H9 (cell line): ENCODE measurements at regions not wholly inside any gene's neighbourhood (a gene's known extent, or its start where the extent isn't known, plus 50 kb on each side); places are given as distances from the start of the nearest gene placed in this dataset.

Source experiments
- DNase-seq: peaks from one replicate; pipeline ENCODE4 v3.0.0-alpha.2; 2017
- H2AFZ ChIP-seq: one replicate; pipeline ENCODE4 v1.6.1; 2013; ENCODE audit warnings: mild to moderate bottlenecking, low read length, control low read depth, moderate library complexity
- H2AK5ac ChIP-seq: 2 replicates; pipeline ENCODE4 v1.6.1; 2013; ENCODE audit warnings: low read length, control low read depth, mixed read lengths; ENCODE audit not compliant: insufficient read length
- H2BK120ac ChIP-seq: one replicate; pipeline ENCODE4 v1.6.1; 2013; ENCODE audit warnings: low read depth, mild to moderate bottlenecking, low read length, control low read depth, inconsistent platforms; ENCODE audit not compliant: poor library complexity, severe bottlenecking
- H2BK12ac ChIP-seq: 2 replicates; pipeline ENCODE4 v1.6.1; 2013; ENCODE audit warnings: low read length, control low read depth, mixed read lengths, low read depth; ENCODE audit not compliant: insufficient read length
- H2BK15ac ChIP-seq: 2 replicates; pipeline ENCODE4 v1.6.1; 2013; ENCODE audit warnings: low read depth, low read length, control low read depth
- H2BK20ac ChIP-seq: one replicate; pipeline ENCODE4 v1.6.1; 2013; ENCODE audit warnings: low read depth, mild to moderate bottlenecking, low read length, control low read depth, inconsistent platforms; ENCODE audit not compliant: poor library complexity, severe bottlenecking
- H2BK5ac ChIP-seq: 2 replicates; pipeline ENCODE4 v1.6.1; 2013; ENCODE audit warnings: low read length, control low read depth, mixed read lengths; ENCODE audit not compliant: insufficient read length
- H3K14ac ChIP-seq: 2 replicates; pipeline ENCODE4 v1.6.1; 2013; ENCODE audit warnings: low read length, control low read depth; ENCODE audit not compliant: insufficient read depth
- H3K18ac ChIP-seq: 2 replicates; pipeline ENCODE4 v1.6.1; 2013; ENCODE audit warnings: low read depth, mild to moderate bottlenecking, mixed read lengths, low read length, control low read depth; ENCODE audit not compliant: insufficient read length
- H3K23ac ChIP-seq: 2 replicates; pipeline ENCODE4 v1.6.1; 2013; ENCODE audit warnings: low read length, control low read depth, mixed read lengths, low read depth; ENCODE audit not compliant: insufficient read length
- H3K23me2 ChIP-seq: 2 replicates; pipeline ENCODE4 v1.6.1; 2013; ENCODE audit warnings: low read depth, mild to moderate bottlenecking, mixed read lengths, low read length, control low read depth; ENCODE audit not compliant: insufficient read length, poor library complexity, severe bottlenecking
- H3K27ac ChIP-seq: 2 replicates; pipeline ENCODE4 v1.5.1; 2013; ENCODE audit warnings: low read length, control low read depth, mixed read lengths, low read depth; ENCODE audit not compliant: insufficient read length
- H3K27me3 ChIP-seq: 2 replicates; pipeline ENCODE4 v1.6.1; 2013; ENCODE audit warnings: low read length, control low read depth, inconsistent platforms; ENCODE audit not compliant: insufficient read depth
- H3K4ac ChIP-seq: 2 replicates; pipeline ENCODE4 v1.6.1; 2013; ENCODE audit warnings: low read depth, mild to moderate bottlenecking, control low read depth, inconsistent platforms, low read length, moderate library complexity
- H3K4me1 ChIP-seq: 2 replicates; pipeline ENCODE4 v1.6.1; 2013; ENCODE audit warnings: low read length, control low read depth, inconsistent platforms; ENCODE audit not compliant: insufficient read depth
- H3K4me2 ChIP-seq: 2 replicates; pipeline ENCODE4 v1.6.1; 2013; ENCODE audit warnings: low read length, control low read depth, mixed read lengths; ENCODE audit not compliant: insufficient read length, insufficient read depth
- H3K56ac ChIP-seq: 2 replicates; pipeline ENCODE4 v1.6.1; 2013; ENCODE audit warnings: low read depth, mild to moderate bottlenecking, mixed read lengths, low read length, control low read depth; ENCODE audit not compliant: insufficient read length
- H3K79me1 ChIP-seq: 2 replicates; pipeline ENCODE4 v1.6.1; 2013; ENCODE audit warnings: low read depth, mild to moderate bottlenecking, moderate library complexity, low read length, control low read depth, inconsistent platforms; ENCODE audit not compliant: insufficient read depth, poor library complexity, severe bottlenecking
- H3K79me2 ChIP-seq: 2 replicates; pipeline ENCODE4 v1.6.1; 2013; ENCODE audit warnings: low read length, control low read depth, inconsistent platforms; ENCODE audit not compliant: insufficient read depth
- H3K9ac ChIP-seq: 2 replicates; pipeline ENCODE4 v1.6.1; 2013; ENCODE audit warnings: low read length, control low read depth, mixed read lengths; ENCODE audit not compliant: insufficient read length; ENCODE audit errors: extremely low read depth
- H3K9me3 ChIP-seq: one replicate; pipeline ENCODE4 v1.6.1; 2013; ENCODE audit warnings: low read depth, low read length, inconsistent platforms; ENCODE audit not compliant: control insufficient read depth
- H3T11ph ChIP-seq: one replicate; pipeline ENCODE4 v1.6.1; 2013; ENCODE audit warnings: mild to moderate bottlenecking, low read length, control low read depth, inconsistent platforms
- H4K20me1 ChIP-seq: one replicate; pipeline ENCODE4 v1.6.1; 2013; ENCODE audit not compliant: control insufficient read depth, insufficient read length, insufficient read depth
- H4K5ac ChIP-seq: 2 replicates; pipeline ENCODE4 v1.6.1; 2013; ENCODE audit warnings: low read depth, mild to moderate bottlenecking, mixed read lengths, low read length, control low read depth; ENCODE audit not compliant: insufficient read length
- H4K8ac ChIP-seq: replicated peaks from 2 replicates; pipeline ENCODE4 v1.6.1; 2013; ENCODE audit warnings: low read length, control low read depth, mixed read lengths, low read depth; ENCODE audit not compliant: insufficient read length
- H4K91ac ChIP-seq: 2 replicates; pipeline ENCODE4 v1.6.1; 2013; ENCODE audit warnings: low read depth, mild to moderate bottlenecking, moderate library complexity, mixed read lengths, low read length, control low read depth; ENCODE audit not compliant: insufficient read length
- H3K27ac Mint-ChIP-seq, 3 experiments: 2 replicates in 2 of 3; 3 replicates in 1 of 3; pipeline ENCODE4 v1.8.0; 2020 to 2021; ENCODE audit warnings: mixed read lengths in 3 of 3, mild to moderate bottlenecking in 1 of 3, moderate library complexity in 1 of 3
- H3K27me3 Mint-ChIP-seq: 2 replicates; pipeline ENCODE4 v1.8.0; 2021; ENCODE audit warnings: low read depth, mild to moderate bottlenecking, moderate library complexity, mixed read lengths
- H3K36me3 Mint-ChIP-seq, 3 experiments: 2 replicates in 2 of 3; 3 replicates in 1 of 3; pipeline ENCODE4 v1.8.0; 2020 to 2021; ENCODE audit warnings: low read depth in 3 of 3, mixed read lengths in 3 of 3; ENCODE audit not compliant: insufficient read depth in 1 of 3
- H3K4me1 Mint-ChIP-seq, 2 experiments: 2 replicates each; pipeline ENCODE4 v1.8.0; 2020; ENCODE audit warnings: mixed read lengths in 2 of 2
- H3K4me3 Mint-ChIP-seq, 2 experiments: 2 replicates in 1 of 2; 3 replicates in 1 of 2; pipeline ENCODE4 v1.8.0; 2020 to 2021; ENCODE audit warnings: mild to moderate bottlenecking in 2 of 2, mixed read lengths in 2 of 2, moderate library complexity in 1 of 2
- H3K9me3 Mint-ChIP-seq, 2 experiments: 2 replicates in 1 of 2; 3 replicates in 1 of 2; pipeline ENCODE4 v1.8.0; 2020; ENCODE audit warnings: mild to moderate bottlenecking in 2 of 2, mixed read lengths in 2 of 2, moderate library complexity in 1 of 2
- WGBS: extraction: QIAGEN DNeasy Blood & Tissue Kit; methylation state at CpG from one replicate; pipeline ENCODE4 v1.1.7; 2013; ENCODE audit warnings: missing lambda C conversion rate, low lambda C conversion rate, mixed read lengths; ENCODE audit not compliant: insufficient read length; ENCODE audit errors: extremely low coverage; 5-methylcytosine and 5-hydroxymethylcytosine counted together
- TF ChIP-seq, protein P1 (sequence below): fragments of 200-600 bp; sonication (generic); conservative IDR thresholded peaks from 3 replicates; pipeline ENCODE4 v1.8.0; 2021; ENCODE audit warnings: antibody characterized with exemption, mild to moderate bottlenecking

DNA sequence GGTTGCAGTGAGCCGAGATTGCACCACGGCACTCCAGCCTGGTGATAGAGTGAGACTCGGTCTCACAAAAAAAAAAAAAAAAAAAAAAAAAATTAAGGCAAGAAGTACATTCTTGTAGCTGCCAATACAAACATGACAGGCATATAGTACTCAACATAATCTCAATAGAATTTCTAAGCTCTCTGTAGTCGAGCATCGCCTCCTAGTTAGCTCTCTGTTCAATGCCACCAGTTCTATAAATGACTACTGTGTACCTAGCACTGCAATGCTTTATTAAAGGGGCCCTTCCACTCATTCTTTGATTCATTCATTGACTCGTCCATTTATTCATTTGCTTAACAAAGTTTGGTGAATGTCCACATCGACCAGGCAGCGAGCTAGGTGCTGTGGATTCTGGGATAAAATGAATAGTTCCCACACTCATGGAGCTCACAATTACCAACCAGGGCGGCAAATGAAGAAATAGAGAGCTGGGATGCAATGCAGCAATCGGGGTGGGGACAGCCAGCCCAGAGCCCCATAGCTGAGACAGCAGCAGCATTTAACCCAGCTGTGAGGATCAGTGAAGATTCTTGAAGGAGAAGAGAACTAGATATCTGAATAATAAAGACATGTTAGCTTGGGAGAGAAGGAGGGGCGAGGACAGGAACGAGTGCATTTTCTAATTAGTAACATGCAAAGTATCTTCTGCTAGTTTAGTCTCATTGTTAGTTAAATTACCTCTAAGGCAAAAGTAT lies 349.8 kb downstream of the LPIN1 start:
- Histone ChIP-seq H3K27me3 (no peaks in the 10 kb centered on the region), H3K79me1 (no peaks in the 10 kb centered on the region), H2AFZ (no peak overlapping the region), H4K20me1 (no peaks in the 10 kb centered on the region), H3K4me1 (peaks cover 17% of the 10 kb centered on the region), H2AK5ac (no peak overlapping the region), H2BK15ac (no peak overlapping the region), H3K18ac (no peak overlapping the region), H3K9me3 (no peaks in the 10 kb centered on the region), H4K8ac (no peak overlapping the region), H4K5ac (no peak overlapping the region), H2BK20ac (no peak overlapping the region), H3K9ac (no peak overlapping the region), H3K56ac (no peak overlapping the region), H2BK5ac (no peak overlapping the region), H4K91ac (no peak overlapping the region), H3T11ph (no peak overlapping the region), H3K79me2 (no peaks in the 10 kb centered on the region), H3K4me2 (peak overlapping the region; percentile 40), H3K23ac (no peak overlapping the region), H2BK120ac (no peak overlapping the region), H3K4ac (no peak overlapping the region), H3K14ac (no peak overlapping the region), H3K27ac (peak overlapping the region; percentile 9), H2BK12ac (no peak overlapping the region), H3K23me2 (no peaks in the 10 kb centered on the region)
- Mint-ChIP-seq H3K9me3 (no peaks in the 10 kb centered on the region), H3K4me3 (peak overlapping the region; percentile 21; a peak in 3 of 5 replicates), H3K27me3 (no peaks in the 10 kb centered on the region), H3K27ac (peak overlapping the region; percentile 39 to 88 (median 78); a peak in 6 of 7 replicates), H3K4me1 (peaks cover 36 to 44% of the 10 kb centered on the region in 2 experiments), H3K36me3 (peaks cover 0 to 4% (median 0%) of the 10 kb centered on the region in 3 experiments; a peak in 3 of 7 replicates)
- WGBS: no CpG with 5 or more reads among the region's 12 CpGs
- DNase-seq: peak; percentile 73
- TF ChIP-seq, protein P1, sequence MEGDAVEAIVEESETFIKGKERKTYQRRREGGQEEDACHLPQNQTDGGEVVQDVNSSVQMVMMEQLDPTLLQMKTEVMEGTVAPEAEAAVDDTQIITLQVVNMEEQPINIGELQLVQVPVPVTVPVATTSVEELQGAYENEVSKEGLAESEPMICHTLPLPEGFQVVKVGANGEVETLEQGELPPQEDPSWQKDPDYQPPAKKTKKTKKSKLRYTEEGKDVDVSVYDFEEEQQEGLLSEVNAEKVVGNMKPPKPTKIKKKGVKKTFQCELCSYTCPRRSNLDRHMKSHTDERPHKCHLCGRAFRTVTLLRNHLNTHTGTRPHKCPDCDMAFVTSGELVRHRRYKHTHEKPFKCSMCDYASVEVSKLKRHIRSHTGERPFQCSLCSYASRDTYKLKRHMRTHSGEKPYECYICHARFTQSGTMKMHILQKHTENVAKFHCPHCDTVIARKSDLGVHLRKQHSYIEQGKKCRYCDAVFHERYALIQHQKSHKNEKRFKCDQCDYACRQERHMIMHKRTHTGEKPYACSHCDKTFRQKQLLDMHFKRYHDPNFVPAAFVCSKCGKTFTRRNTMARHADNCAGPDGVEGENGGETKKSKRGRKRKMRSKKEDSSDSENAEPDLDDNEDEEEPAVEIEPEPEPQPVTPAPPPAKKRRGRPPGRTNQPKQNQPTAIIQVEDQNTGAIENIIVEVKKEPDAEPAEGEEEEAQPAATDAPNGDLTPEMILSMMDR: no peak
